ENCODE measurements at regions not wholly inside any gene's neighbourhood (a gene's known extent, or its start where the extent isn't known, plus 50 kb on each side); places are given as distances from the start of the nearest gene placed in this dataset.

DNA sequence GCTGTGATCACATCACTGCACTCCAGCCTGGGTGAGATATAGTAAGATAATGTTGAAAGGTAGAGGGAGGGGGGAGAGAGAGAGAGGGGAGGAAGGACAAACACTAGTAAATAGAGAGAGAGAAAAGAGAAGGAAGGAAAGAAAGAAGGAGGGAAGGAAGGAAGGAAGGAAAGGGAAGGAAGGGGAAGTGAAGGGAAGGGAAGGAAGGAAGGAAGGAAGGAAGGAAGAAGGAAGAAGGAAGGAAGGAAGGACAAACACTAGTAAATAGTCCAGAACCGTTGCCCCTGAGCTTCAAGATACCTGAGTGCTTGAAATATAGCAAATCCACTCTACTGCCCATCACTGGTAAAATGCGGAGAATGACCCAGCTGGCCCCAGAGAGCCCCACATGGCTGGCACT lies 156.5 kb upstream of the ZNF507 start:
- no peak for DNase-seq (ENCODE audit: low read depth)
- H3K4me3 ChIP-seq (ENCODE audit: low read length): no peak overlapping the region
- TF ChIP-seq CTCF (IDR thresholded peaks at IDR 0.05; ENCODE audit: insufficient read depth, low read depth, low read length, missing control alignments): no peak

DNA sequence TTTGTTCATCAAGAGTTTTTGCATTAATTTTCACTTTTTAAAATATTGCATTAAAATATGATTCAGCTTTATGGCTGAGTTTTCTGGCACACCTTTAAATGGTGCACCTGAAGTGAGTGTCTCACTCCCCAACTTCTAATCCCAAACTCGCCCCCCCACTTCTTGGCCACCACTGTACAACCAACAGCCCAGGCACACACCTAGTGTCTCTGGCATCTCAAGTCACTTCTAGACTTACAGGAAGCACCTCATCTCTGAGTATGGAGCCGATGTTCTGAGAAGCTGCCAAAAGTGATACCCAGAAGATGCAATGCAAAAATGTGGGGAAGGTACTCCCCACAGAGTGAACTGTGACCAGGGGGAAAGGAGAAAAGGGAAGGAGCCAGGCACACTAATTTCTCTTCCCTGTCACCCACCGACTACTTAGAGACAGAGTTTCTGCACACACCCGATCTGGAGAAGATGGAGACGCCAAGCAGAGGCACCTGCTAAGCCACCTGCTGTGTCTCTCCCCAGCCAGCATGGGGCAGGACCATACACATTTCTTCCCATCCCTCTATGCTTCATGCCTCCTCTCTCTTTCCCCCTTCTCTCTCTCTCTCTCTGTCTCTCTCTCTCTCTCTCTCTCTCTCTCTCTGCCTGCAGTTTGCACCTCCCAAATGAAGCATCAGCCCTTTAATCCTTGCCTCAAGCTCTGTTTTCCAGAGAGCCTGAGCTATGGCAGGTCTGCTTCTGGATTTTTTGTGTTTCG lies 155.3 kb upstream of the ZNF507 start:
- TF ChIP-seq CTCF (IDR thresholded peaks at IDR 0.05; ENCODE audit: insufficient read depth, low read depth, low read length, missing control alignments): no peak
- no peak overlapping the region for H3K4me3 ChIP-seq (ENCODE audit: low read length)
- DNase-seq (ENCODE audit: low read depth): no peak

DNA sequence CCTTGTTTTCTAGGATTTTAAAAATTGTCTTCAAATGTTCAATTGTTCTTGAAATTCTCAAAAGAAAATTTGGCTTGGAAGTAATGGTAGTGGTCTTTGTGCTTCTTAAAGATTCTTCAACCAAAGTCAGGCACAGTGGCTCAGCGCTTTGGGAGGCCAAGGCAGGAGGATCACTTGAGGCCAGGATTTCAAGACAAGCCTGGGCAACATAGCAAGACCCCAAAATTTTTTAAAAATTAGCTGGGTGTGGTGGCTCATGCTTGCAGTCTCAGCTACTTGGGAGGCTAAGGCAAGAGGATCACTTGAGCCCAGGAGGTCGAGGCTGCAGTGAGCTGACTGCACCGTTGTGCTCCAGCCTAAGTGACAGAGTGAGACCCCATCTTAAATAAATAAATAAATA lies 153.5 kb upstream of the ZNF507 start:
- no peak for DNase-seq (ENCODE audit: low read depth)
- TF ChIP-seq CTCF (IDR thresholded peaks at IDR 0.05; ENCODE audit: insufficient read depth, low read depth, low read length, missing control alignments): no peak
- no peak overlapping the region for H3K4me3 ChIP-seq (ENCODE audit: low read length)

DNA sequence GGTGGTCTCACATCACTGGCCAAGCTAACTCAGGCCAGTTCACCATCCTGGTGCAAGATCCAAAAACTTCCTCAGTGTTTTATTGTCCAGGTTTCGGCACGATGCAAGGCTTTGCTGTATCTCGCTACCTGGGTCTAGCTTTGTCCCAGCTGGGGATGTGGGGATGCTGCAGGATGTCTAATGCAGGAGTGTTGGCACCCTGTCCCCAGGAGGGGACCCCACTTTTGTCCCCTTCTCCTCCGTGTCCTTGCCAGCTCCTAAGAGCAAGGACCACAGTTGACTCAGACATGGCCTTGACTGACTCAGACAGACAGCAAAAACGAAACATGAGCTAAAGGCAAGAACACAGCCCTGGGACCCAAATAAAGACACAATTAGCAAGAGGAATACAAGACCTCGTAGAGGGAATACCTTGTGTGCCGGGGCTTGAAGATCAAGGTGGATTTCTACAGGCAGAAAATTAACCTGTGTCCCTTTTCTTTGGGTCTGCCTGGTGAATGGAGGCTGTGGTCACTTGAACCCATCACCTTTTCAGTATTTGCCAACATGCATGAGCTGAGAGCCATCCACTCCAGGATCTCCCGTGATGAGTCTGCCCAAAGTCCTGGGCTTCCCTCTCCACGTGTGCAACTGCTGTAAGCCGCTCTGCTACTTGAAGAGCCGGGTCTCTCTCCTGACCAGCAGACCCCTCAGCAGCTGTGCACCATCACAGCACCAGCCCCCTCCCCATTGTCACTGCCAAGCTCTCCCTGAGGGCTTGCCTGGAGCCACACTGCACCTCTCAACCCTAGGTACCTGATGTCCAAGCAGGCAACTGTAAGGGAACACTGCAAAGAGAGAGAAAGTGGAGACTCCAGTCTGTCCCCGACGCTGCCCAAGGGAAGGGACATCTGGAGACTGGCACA lies 149.5 kb upstream of the ZNF507 start:
- no peak for DNase-seq (ENCODE audit: low read depth)
- no peak for TF ChIP-seq CTCF (IDR thresholded peaks at IDR 0.05; ENCODE audit: insufficient read depth, low read depth, low read length, missing control alignments)
- H3K4me3 ChIP-seq (ENCODE audit: low read length): no peak overlapping the region

GRCh38 chr19:32196690-32197420 lies 148.6 kb upstream of the ZNF507 start:
- DNase-seq (ENCODE audit: low read depth): no peak
- no peak overlapping the region for H3K4me3 ChIP-seq (ENCODE audit: low read length)
- no peak for TF ChIP-seq CTCF (IDR thresholded peaks at IDR 0.05; ENCODE audit: insufficient read depth, low read depth, low read length, missing control alignments)

DNA sequence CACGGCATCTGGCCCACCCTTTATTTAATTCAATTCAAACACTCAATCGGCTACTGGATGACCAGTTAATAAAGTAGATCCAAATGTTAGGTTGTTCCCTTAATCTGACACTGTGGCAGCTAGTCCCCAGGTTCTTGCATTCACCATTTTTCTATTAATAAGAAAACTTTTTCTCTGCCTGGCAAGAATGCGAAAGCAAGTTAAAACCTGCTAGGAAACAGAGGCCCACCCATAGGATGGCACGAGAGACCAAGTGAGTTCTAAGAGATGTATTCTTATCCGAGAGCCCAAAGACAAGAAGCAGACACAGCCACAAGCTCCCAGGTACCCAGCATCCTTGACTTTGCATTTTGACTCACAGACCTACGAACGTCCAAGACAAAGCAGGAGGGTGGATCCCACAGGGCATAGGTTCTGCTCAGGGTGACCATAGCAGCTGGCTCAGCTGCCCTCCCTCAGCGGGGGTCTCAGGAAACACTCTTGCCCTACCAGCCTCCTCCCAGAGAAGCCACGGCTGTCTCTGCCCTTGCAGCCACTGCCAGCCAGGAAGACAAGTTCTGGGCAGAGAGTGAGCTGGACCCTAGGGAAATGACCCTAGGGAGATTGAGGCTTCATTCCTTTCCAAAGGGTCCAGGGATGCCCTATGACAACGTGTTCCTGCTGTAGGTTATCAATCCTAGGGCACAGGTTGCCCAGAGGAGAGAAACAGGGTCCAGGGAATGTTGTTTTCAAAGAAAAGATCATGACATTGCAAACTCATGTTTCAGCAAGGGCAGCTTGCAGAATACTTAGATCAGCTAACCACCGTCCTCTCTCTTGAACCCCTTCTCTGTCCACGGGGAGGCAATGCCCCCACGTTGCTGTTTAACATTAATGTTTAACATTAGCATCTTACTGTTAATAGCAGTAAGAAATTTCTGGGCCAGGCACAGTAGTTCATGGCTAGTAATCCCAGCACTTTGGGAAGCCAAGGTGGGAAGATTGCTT lies 147.2 kb upstream of the ZNF507 start:
- no peak overlapping the region for H3K4me3 ChIP-seq (ENCODE audit: low read length)
- no peak for TF ChIP-seq CTCF (IDR thresholded peaks at IDR 0.05; ENCODE audit: insufficient read depth, low read depth, low read length, missing control alignments)
- DNase-seq (ENCODE audit: low read depth): no peak

All from epithelial cell of esophagus (primary cell).